Ascending aorta (tissue), 2 donors: ENCODE measurements at regions not wholly inside any gene's neighbourhood (a gene's known extent, or its start where the extent isn't known, plus 50 kb on each side); places are given as distances from the start of the nearest gene placed in this dataset.

Experiments used
- DNase-seq, 2 donors: peaks; one replicate each; pipeline ENCODE4 v3.0.0-alpha.2; 2019; ENCODE audit warnings: low spot score in 2 of 2
- H3K27ac ChIP-seq, 2 donors: fragments of 200-600 bp; sonication (generic); one replicate each; pipeline ENCODE4 v1.5.1; 2016 to 2017; ENCODE audit warnings: mild to moderate bottlenecking in 1 of 2
- H3K27me3 ChIP-seq: fragments of 200-600 bp; sonication (generic); one replicate; pipeline ENCODE4 v1.5.1; 2017
- H3K36me3 ChIP-seq, 2 donors: fragments of 200-600 bp; sonication (generic); one replicate each; pipeline ENCODE4 v1.5.1; 2016
- H3K4me1 ChIP-seq, 2 donors: fragments of 200-600 bp; sonication (generic); one replicate each; pipeline ENCODE4 v1.5.1; 2016 to 2017; ENCODE audit warnings: mild to moderate bottlenecking in 1 of 2
- H3K4me3 ChIP-seq, 2 donors: fragments of 200-600 bp; sonication (generic); one replicate each; pipeline ENCODE4 v1.5.1; 2016 to 2017; ENCODE audit warnings: mild to moderate bottlenecking in 1 of 2
- H3K9me3 ChIP-seq, 2 donors: fragments of 200-600 bp; sonication (generic); one replicate each; pipeline ENCODE4 v1.5.1; 2016
- intact Hi-C: fragments of 100-400 bp; cut with DNase I; formaldehyde crosslinking; loops from one replicate; pipeline ENCODE4 v1.15.1; 2023
- TF ChIP-seq, protein P1 (sequence below), 3 experiments: fragments of 200-600 bp in 2 of 3; fragments of 450-650 bp in 1 of 3; sonication (generic) in 2 of 3; IDR thresholded peaks; one replicate each; pipeline ENCODE4 v1.5.1; 2016 to 2019; ENCODE audit warnings: antibody characterized with exemption in 3 of 3, mild to moderate bottlenecking in 1 of 3, moderate library complexity in 1 of 3

GRCh38 chr4:60805500-60806313 lies 394.4 kb upstream of the ADGRL3 start:
- TF ChIP-seq, protein P1, sequence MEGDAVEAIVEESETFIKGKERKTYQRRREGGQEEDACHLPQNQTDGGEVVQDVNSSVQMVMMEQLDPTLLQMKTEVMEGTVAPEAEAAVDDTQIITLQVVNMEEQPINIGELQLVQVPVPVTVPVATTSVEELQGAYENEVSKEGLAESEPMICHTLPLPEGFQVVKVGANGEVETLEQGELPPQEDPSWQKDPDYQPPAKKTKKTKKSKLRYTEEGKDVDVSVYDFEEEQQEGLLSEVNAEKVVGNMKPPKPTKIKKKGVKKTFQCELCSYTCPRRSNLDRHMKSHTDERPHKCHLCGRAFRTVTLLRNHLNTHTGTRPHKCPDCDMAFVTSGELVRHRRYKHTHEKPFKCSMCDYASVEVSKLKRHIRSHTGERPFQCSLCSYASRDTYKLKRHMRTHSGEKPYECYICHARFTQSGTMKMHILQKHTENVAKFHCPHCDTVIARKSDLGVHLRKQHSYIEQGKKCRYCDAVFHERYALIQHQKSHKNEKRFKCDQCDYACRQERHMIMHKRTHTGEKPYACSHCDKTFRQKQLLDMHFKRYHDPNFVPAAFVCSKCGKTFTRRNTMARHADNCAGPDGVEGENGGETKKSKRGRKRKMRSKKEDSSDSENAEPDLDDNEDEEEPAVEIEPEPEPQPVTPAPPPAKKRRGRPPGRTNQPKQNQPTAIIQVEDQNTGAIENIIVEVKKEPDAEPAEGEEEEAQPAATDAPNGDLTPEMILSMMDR (IDR thresholded peaks at IDR 0.05): peak in 2 of 3 experiments; percentile 15 to 36
- no peak overlapping the region for H3K4me3 ChIP-seq
- H3K27me3 ChIP-seq: no peaks in the 10 kb centered on the region
- DNase-seq: no peak
- H3K36me3 ChIP-seq: no peaks in the 10 kb centered on the region
- H3K9me3 ChIP-seq: no peaks in the 10 kb centered on the region
- intact Hi-C loops: no loop called here
- H3K27ac ChIP-seq: no peak overlapping the region
- H3K4me1 ChIP-seq: no peaks in the 10 kb centered on the region

- Histone ChIP-seq H3K4me3 (no peak overlapping the region), H3K9me3 (no peaks in the 10 kb centered on the region), H3K27ac (no peak overlapping the region), H3K4me1 (no peaks in the 10 kb centered on the region), H3K27me3 (no peaks in the 10 kb centered on the region), H3K36me3 (no peaks in the 10 kb centered on the region)
- TF ChIP-seq, protein P1 (IDR thresholded peaks at IDR 0.05): no peak
- intact Hi-C loops: no loop called here
- DNase-seq: no peak
These were observed 391.2 kb upstream of the ADGRL3 start for GRCh38 chr4:60808726-60809485.

GRCh38 chr4:60809486-60809800 lies 390.7 kb upstream of the ADGRL3 start:
- no peak overlapping the region for H3K27ac ChIP-seq
- DNase-seq: no peak
- H3K9me3 ChIP-seq: no peaks in the 10 kb centered on the region
- H3K36me3 ChIP-seq: no peaks in the 10 kb centered on the region
- no peak overlapping the region for H3K4me3 ChIP-seq
- intact Hi-C loops: no loop called here
- TF ChIP-seq, protein P1 (IDR thresholded peaks at IDR 0.05): no peak
- H3K4me1 ChIP-seq: no peaks in the 10 kb centered on the region
- H3K27me3 ChIP-seq: no peaks in the 10 kb centered on the region

GRCh38 chr4:60812811-60813210 lies 387.3 kb upstream of the ADGRL3 start:
- Histone ChIP-seq H3K4me1 (no peaks in the 10 kb centered on the region), H3K9me3 (no peaks in the 10 kb centered on the region), H3K4me3 (no peak overlapping the region), H3K27ac (no peak overlapping the region), H3K27me3 (no peaks in the 10 kb centered on the region), H3K36me3 (no peaks in the 10 kb centered on the region)
- TF ChIP-seq, protein P1 (IDR thresholded peaks at IDR 0.05): no peak
- intact Hi-C loops: no loop called here
- DNase-seq: no peak

GRCh38 chr4:60814549-60814948 lies 385.6 kb upstream of the ADGRL3 start:
- Histone ChIP-seq H3K27ac (no peak overlapping the region), H3K36me3 (no peaks in the 10 kb centered on the region), H3K4me1 (no peaks in the 10 kb centered on the region), H3K9me3 (no peaks in the 10 kb centered on the region), H3K27me3 (no peaks in the 10 kb centered on the region), H3K4me3 (no peak overlapping the region)
- TF ChIP-seq, protein P1 (IDR thresholded peaks at IDR 0.05): no peak
- no peak for DNase-seq
- intact Hi-C loops: no loop called here
